NB4 (cell line): ENCODE measurements at regions not wholly inside any gene's neighbourhood (a gene's known extent, or its start where the extent isn't known, plus 50 kb on each side); places are given as distances from the start of the nearest gene placed in this dataset.

Source experiments
- POLR2A ChIP-seq: IDR thresholded peaks from 2 replicates; pipeline ENCODE4 v1.6.1; 2011; ENCODE audit warnings: mild to moderate bottlenecking; ENCODE audit not compliant: insufficient read length; ENCODE audit errors: extremely low read depth
- TF ChIP-seq, protein P1 (sequence below): IDR thresholded peaks from one replicate; pipeline ENCODE4 v1.5.1; 2012; ENCODE audit warnings: low read depth, low read length

DNA sequence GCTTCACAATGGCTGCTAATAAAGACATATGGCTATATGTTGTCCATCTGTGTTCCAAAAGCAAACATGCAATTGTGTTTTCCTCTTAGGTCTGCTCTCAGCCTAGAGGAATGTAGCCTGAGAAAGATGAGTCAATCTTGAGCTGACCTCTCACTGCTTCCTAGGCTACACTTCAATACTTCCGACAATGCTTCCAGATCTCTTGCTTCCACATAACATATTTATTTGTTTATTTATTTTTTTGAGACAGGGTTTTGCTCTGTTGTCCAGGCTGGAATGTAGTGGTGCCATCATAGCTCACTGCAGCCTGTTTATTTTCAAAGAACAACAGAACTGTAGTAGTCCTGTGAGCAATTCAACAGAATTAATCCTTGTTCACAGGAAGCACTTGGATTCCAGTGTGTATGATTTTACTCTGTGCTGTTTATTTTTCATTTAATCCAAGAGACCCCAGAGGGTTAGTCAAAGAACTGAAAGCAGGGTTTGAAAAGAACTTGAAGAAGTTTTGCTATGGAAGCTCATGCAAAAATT, 437.9 kb downstream of the TXNL1 start:
- TF ChIP-seq POLR2A, result no peak
- TF ChIP-seq, protein P1, sequence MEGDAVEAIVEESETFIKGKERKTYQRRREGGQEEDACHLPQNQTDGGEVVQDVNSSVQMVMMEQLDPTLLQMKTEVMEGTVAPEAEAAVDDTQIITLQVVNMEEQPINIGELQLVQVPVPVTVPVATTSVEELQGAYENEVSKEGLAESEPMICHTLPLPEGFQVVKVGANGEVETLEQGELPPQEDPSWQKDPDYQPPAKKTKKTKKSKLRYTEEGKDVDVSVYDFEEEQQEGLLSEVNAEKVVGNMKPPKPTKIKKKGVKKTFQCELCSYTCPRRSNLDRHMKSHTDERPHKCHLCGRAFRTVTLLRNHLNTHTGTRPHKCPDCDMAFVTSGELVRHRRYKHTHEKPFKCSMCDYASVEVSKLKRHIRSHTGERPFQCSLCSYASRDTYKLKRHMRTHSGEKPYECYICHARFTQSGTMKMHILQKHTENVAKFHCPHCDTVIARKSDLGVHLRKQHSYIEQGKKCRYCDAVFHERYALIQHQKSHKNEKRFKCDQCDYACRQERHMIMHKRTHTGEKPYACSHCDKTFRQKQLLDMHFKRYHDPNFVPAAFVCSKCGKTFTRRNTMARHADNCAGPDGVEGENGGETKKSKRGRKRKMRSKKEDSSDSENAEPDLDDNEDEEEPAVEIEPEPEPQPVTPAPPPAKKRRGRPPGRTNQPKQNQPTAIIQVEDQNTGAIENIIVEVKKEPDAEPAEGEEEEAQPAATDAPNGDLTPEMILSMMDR, result no peak
